Neuronal stem cell (in vitro differentiated cells): ENCODE measurements at regions not wholly inside any gene's neighbourhood (a gene's known extent, or its start where the extent isn't known, plus 50 kb on each side); places are given as distances from the start of the nearest gene placed in this dataset.

Source experiments
- DNase-seq: peaks from one replicate; pipeline ENCODE4 v3.0.0-alpha.2; 2013; ENCODE audit warnings: low spot score
- H2AFZ ChIP-seq: one replicate; pipeline ENCODE4 v1.6.1; 2013; ENCODE audit warnings: mild to moderate bottlenecking, low read length, inconsistent platforms
- H2AK5ac ChIP-seq: 2 replicates; pipeline ENCODE4 v1.6.1; 2013; ENCODE audit warnings: low read depth, mild to moderate bottlenecking, inconsistent platforms, low read length, moderate library complexity, mixed read lengths
- H2BK120ac ChIP-seq: 2 replicates; pipeline ENCODE4 v1.6.1; 2013; ENCODE audit warnings: low read depth, mild to moderate bottlenecking, inconsistent platforms, low read length, moderate library complexity, mixed read lengths
- H2BK12ac ChIP-seq: one replicate; pipeline ENCODE4 v1.6.1; 2013; ENCODE audit warnings: low read length, inconsistent platforms
- H2BK15ac ChIP-seq: 2 replicates; pipeline ENCODE4 v1.6.1; 2013; ENCODE audit warnings: mild to moderate bottlenecking, low read length, inconsistent platforms, mixed read lengths
- H2BK5ac ChIP-seq: one replicate; pipeline ENCODE4 v1.6.1; 2013; ENCODE audit warnings: inconsistent platforms, mild to moderate bottlenecking, low read length, moderate library complexity
- H3K14ac ChIP-seq: one replicate; pipeline ENCODE4 v1.6.1; 2013; ENCODE audit warnings: low read length, inconsistent platforms
- H3K18ac ChIP-seq: 2 replicates; pipeline ENCODE4 v1.6.1; 2013; ENCODE audit warnings: low read length, inconsistent platforms
- H3K23ac ChIP-seq: 2 replicates; pipeline ENCODE4 v1.6.1; 2013; ENCODE audit warnings: low read depth, mild to moderate bottlenecking, mixed read lengths, low read length, inconsistent platforms; ENCODE audit not compliant: poor library complexity
- H3K27ac ChIP-seq: replicated peaks from 3 replicates; pipeline ENCODE4 v1.5.1; 2013; ENCODE audit warnings: low read length, inconsistent platforms
- H3K27me3 ChIP-seq, 3 experiments: 2 replicates each; pipeline ENCODE4 v1.6.1; 2013; ENCODE audit warnings: low read length in 3 of 3, mild to moderate bottlenecking in 2 of 3, inconsistent platforms in 1 of 3, low read depth in 1 of 3, mixed read lengths in 1 of 3, moderate library complexity in 1 of 3; ENCODE audit not compliant: control insufficient read depth in 3 of 3, insufficient read depth in 3 of 3
- H3K36me3 ChIP-seq, 2 donors: replicated peaks in 1 of 2; 2 replicates each; pipeline ENCODE4 v1.6.1; 2013; ENCODE audit warnings: low read length in 2 of 2; ENCODE audit not compliant: control insufficient read depth in 2 of 2, insufficient read depth in 2 of 2
- H3K4ac ChIP-seq: 2 replicates; pipeline ENCODE4 v1.6.1; 2013; ENCODE audit warnings: inconsistent platforms, mild to moderate bottlenecking, low read length, moderate library complexity
- H3K4me1 ChIP-seq, 2 donors: 1 replicate in 1 of 2; 2 replicates in 1 of 2; pipeline ENCODE4 v1.6.1; 2013; ENCODE audit warnings: low read length in 2 of 2, low read depth in 1 of 2; ENCODE audit not compliant: control insufficient read depth in 2 of 2, insufficient read depth in 1 of 2
- H3K4me2 ChIP-seq: one replicate; pipeline ENCODE4 v1.6.1; 2013; ENCODE audit warnings: mild to moderate bottlenecking, low read length, inconsistent platforms; ENCODE audit not compliant: insufficient read depth, poor library complexity, severe bottlenecking
- H3K4me3 ChIP-seq, 2 donors: 2 replicates each; pipeline ENCODE4 v1.5.1; 2013; ENCODE audit warnings: low read length in 2 of 2, mild to moderate bottlenecking in 2 of 2, inconsistent platforms in 1 of 2, moderate library complexity in 1 of 2
- H3K79me1 ChIP-seq: one replicate; pipeline ENCODE4 v1.6.1; 2013; ENCODE audit warnings: low read depth, mild to moderate bottlenecking, inconsistent platforms, low read length, moderate library complexity
- H3K9ac ChIP-seq: one replicate; pipeline ENCODE4 v1.6.1; 2013; ENCODE audit warnings: mild to moderate bottlenecking, low read depth, low read length, inconsistent platforms; ENCODE audit not compliant: poor library complexity
- H3K9me3 ChIP-seq, 2 donors: replicated peaks in 1 of 2; 2 replicates each; pipeline versions ENCODE3 to v1.6.1; 2013; ENCODE audit warnings: low read length in 2 of 2, mild to moderate bottlenecking in 2 of 2, inconsistent platforms in 1 of 2, low read depth in 1 of 2, mixed read lengths in 1 of 2, moderate library complexity in 1 of 2; ENCODE audit not compliant: control insufficient read depth in 2 of 2, insufficient read depth in 1 of 2
- H4K8ac ChIP-seq: one replicate; pipeline ENCODE4 v1.6.1; 2013; ENCODE audit warnings: low read depth, mild to moderate bottlenecking, inconsistent platforms, low read length, moderate library complexity
- H4K91ac ChIP-seq: one replicate; pipeline ENCODE4 v1.6.1; 2013; ENCODE audit warnings: low read length, low read depth, mild to moderate bottlenecking, inconsistent platforms; ENCODE audit not compliant: poor library complexity
- WGBS, 2 donors: extraction: QIAGEN DNeasy Blood & Tissue Kit; methylation state at CpG; one replicate each; pipeline ENCODE4 v1.1.7; 2013; ENCODE audit warnings: missing lambda C conversion rate in 2 of 2, mixed read lengths in 1 of 2; ENCODE audit not compliant: insufficient read length in 2 of 2, insufficient replicate concordance in 1 of 2; ENCODE audit errors: extremely low coverage in 2 of 2; 5-methylcytosine and 5-hydroxymethylcytosine counted together

DNA sequence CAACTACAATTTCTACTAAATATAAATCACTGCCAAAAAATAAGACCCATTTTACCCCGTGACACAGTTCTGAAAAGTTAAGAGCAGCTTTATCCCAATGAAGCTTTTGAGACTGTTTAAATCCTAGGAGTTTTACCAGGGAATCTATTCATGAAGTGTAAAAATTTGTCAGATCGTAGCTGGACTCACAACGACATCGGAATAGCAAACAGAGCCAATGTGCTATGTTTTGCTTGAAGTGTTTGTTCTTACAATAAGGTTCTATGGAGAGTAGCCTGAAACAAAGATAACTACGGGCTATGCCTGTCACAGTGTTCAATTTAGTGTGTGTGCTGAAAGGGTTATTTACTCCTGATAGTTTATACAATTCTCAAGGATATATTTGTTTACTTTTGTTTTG lies 78.5 kb upstream of the L3MBTL4 start:
- no peak overlapping the region for H3K14ac ChIP-seq
- H4K91ac ChIP-seq = no peak overlapping the region
- no peak overlapping the region for H3K9ac ChIP-seq
- no peaks in the 10 kb centered on the region for H3K36me3 ChIP-seq
- H2AK5ac ChIP-seq = no peak overlapping the region
- no peak overlapping the region for H3K23ac ChIP-seq
- no peak overlapping the region for H3K18ac ChIP-seq
- WGBS, 2 donors = no CpG with 5 or more reads among the region's 5 CpGs
- H2BK12ac ChIP-seq = no peak overlapping the region
- no peak overlapping the region for H2BK15ac ChIP-seq
- no peak overlapping the region for H3K4me3 ChIP-seq
- no peak overlapping the region for H3K4me2 ChIP-seq
- H3K27ac ChIP-seq = no peak overlapping the region
- no peak overlapping the region for H3K4ac ChIP-seq
- DNase-seq = no peak
- H2BK5ac ChIP-seq = no peak overlapping the region
- no peaks in the 10 kb centered on the region for H3K27me3 ChIP-seq
- no peaks in the 10 kb centered on the region for H3K79me1 ChIP-seq
- H3K9me3 ChIP-seq = no peaks in the 10 kb centered on the region
- no peak overlapping the region for H2BK120ac ChIP-seq
- H3K4me1 ChIP-seq = no peaks in the 10 kb centered on the region
- no peak overlapping the region for H4K8ac ChIP-seq
- H2AFZ ChIP-seq = no peak overlapping the region

DNA sequence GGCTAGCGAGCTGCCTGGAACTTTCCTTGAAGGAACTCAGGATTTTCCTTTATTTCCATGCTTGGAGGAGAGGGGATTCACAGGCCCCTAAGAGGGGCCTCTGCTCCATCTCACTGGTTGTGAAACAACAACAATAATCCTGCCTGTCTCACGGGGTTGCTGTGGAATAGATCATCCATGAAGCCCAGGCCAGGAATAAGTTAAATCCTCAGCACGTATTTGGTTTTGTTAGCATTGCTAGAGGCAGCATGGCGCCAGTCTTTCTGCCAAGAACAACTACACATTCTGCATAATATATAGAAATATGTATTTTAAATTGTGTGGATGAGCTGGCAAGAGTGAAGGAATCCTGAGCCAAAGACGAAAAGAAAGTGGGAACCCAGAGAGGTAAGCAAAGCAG lies 80.8 kb upstream of the L3MBTL4 start:
- Histone ChIP-seq H4K91ac (no peak overlapping the region), H3K9me3 (no peaks in the 10 kb centered on the region), H3K14ac (no peak overlapping the region), H3K4me2 (no peak overlapping the region), H2BK5ac (no peak overlapping the region), H2BK120ac (no peak overlapping the region), H3K36me3 (no peaks in the 10 kb centered on the region), H3K18ac (no peak overlapping the region), H3K4me1 (no peaks in the 10 kb centered on the region), H3K27me3 (no peaks in the 10 kb centered on the region), H3K9ac (no peak overlapping the region), H2BK12ac (no peak overlapping the region), H4K8ac (no peak overlapping the region), H2BK15ac (no peak overlapping the region), H3K79me1 (no peaks in the 10 kb centered on the region), H3K23ac (no peak overlapping the region), H2AFZ (no peak overlapping the region), H3K4me3 (no peak overlapping the region), H3K4ac (no peak overlapping the region), H2AK5ac (no peak overlapping the region), H3K27ac (no peak overlapping the region)
- WGBS, 2 donors = no CpG with 5 or more reads among the region's 5 CpGs
- no peak for DNase-seq

DNA sequence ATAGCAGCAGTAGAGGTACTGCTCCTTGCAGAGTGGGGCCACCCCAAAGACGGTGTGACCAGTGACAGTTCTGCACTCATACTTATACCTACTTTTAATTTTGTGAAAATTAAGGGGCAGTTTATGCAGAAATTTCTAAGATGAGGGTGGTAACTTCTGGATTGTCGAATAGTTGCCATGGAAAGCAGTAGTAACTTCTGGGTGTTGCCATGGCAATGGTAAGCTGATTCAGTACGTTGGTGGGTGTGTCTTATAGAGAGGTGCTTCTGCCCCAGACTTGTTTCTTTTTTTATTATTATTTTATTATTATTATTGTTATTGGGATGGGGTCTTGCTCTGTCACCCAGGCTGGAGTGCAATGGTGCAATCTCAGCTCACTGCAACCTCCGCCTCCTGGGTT lies 82.8 kb upstream of the L3MBTL4 start:
- Histone ChIP-seq H2AFZ (no peak overlapping the region), H3K4me2 (no peak overlapping the region), H3K14ac (no peak overlapping the region), H4K8ac (no peak overlapping the region), H2BK5ac (no peak overlapping the region), H3K18ac (no peak overlapping the region), H2AK5ac (no peak overlapping the region), H3K79me1 (no peaks in the 10 kb centered on the region), H3K27me3 (no peaks in the 10 kb centered on the region), H3K23ac (no peak overlapping the region), H4K91ac (no peak overlapping the region), H3K36me3 (no peaks in the 10 kb centered on the region), H3K4ac (no peak overlapping the region), H3K9me3 (no peaks in the 10 kb centered on the region), H2BK120ac (no peak overlapping the region), H2BK15ac (no peak overlapping the region), H3K4me3 (no peak overlapping the region), H3K27ac (no peak overlapping the region), H2BK12ac (no peak overlapping the region), H3K4me1 (no peaks in the 10 kb centered on the region), H3K9ac (no peak overlapping the region)
- DNase-seq = no peak
- no CpG with 5 or more reads among the region's 4 CpGs for WGBS, 2 donors

DNA sequence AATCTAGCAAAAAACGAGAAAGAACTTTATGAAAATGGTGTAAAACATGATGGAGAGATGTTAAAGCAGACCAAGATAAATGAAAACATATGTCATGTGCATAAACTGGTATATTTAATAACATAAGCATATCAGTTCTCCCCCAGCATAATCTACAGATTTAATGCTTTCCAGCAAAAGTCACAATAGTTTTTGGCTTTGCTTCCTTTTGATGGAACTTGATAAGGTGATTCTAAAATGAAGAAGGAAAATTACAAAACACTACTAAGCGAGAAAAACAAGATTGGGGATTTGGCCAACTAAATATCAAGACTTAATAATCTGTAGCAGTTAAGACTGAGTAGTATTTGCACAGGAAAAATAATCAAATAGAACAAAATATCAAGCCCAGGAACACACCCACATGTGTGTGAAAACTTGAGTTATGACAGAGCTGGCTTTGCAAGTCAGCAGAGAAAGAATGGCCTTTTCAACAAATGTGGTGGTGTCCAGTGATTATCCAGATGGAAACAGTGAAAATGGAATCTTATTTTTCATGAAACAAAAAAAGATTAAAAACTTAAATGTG lies 83.7 kb upstream of the L3MBTL4 start:
- Histone ChIP-seq H3K4me2 (no peak overlapping the region), H3K79me1 (no peaks in the 10 kb centered on the region), H3K9me3 (no peaks in the 10 kb centered on the region), H4K91ac (no peak overlapping the region), H3K4ac (no peak overlapping the region), H2AK5ac (no peak overlapping the region), H3K18ac (no peak overlapping the region), H2BK120ac (no peak overlapping the region), H4K8ac (no peak overlapping the region), H3K27me3 (no peaks in the 10 kb centered on the region), H3K27ac (no peak overlapping the region), H3K4me1 (no peaks in the 10 kb centered on the region), H2BK12ac (no peak overlapping the region), H2AFZ (no peak overlapping the region), H3K23ac (no peak overlapping the region), H3K36me3 (no peaks in the 10 kb centered on the region), H3K14ac (no peak overlapping the region), H3K4me3 (no peak overlapping the region), H3K9ac (no peak overlapping the region), H2BK15ac (no peak overlapping the region), H2BK5ac (no peak overlapping the region)
- no CpG with 5 or more reads among the region's 2 CpGs for WGBS, 2 donors
- DNase-seq = no peak
